MM.1S (cell line): ENCODE measurements at regions not wholly inside any gene's neighbourhood (a gene's known extent, or its start where the extent isn't known, plus 50 kb on each side); places are given as distances from the start of the nearest gene placed in this dataset.
"Not testable (repeated sequence)": the region's sequence is repeated elsewhere in the genome, so short reads cannot be mapped to it uniquely, and the experiment has no call there.

Experiments
- DNase-seq: peaks from one replicate; pipeline ENCODE4 v3.0.0-alpha.2; 2015
- H2AFZ ChIP-seq: fragments of 300-600 bp; sonication (generic); 2 replicates; pipeline ENCODE4 v1.6.0; 2016; ENCODE audit warnings: antibody characterized with exemption, low read length
- H3F3A ChIP-seq: fragments of 300-600 bp; sonication (generic); 2 replicates; pipeline ENCODE4 v1.6.1; 2016; ENCODE audit warnings: mild to moderate bottlenecking, antibody characterized with exemption, low read length, moderate library complexity, mixed read lengths; ENCODE audit not compliant: insufficient read depth
- H3K27ac ChIP-seq: fragments of 300-600 bp; sonication (generic); 2 replicates; pipeline ENCODE4 v1.5.1; 2016; ENCODE audit warnings: mild to moderate bottlenecking, low read length
- H3K27me3 ChIP-seq: fragments of 300-600 bp; sonication (generic); replicated peaks from 2 replicates; pipeline ENCODE4 v1.6.0; 2016; ENCODE audit warnings: low read length; ENCODE audit not compliant: insufficient read depth
- H3K36me3 ChIP-seq: fragments of 300-600 bp; sonication (generic); replicated peaks from 2 replicates; pipeline ENCODE4 v1.6.1; 2016; ENCODE audit warnings: mild to moderate bottlenecking, low read length, mixed read lengths; ENCODE audit not compliant: insufficient read depth
- H3K4me1 ChIP-seq: fragments of 300-600 bp; sonication (generic); 2 replicates; pipeline ENCODE4 v1.6.1; 2016; ENCODE audit warnings: low read length, mixed read lengths
- H3K4me2 ChIP-seq: fragments of 300-600 bp; sonication (generic); 2 replicates; pipeline ENCODE4 v1.6.0; 2016; ENCODE audit warnings: low read depth, low read length
- H3K4me3 ChIP-seq: fragments of 300-600 bp; sonication (generic); 2 replicates; pipeline ENCODE4 v1.5.1; 2016; ENCODE audit warnings: low read length, mixed read lengths
- H3K79me2 ChIP-seq: fragments of 300-600 bp; sonication (generic); 2 replicates; pipeline ENCODE4 v1.6.1; 2016; ENCODE audit warnings: mixed run types, low read length, mixed read lengths
- H3K9ac ChIP-seq: fragments of 300-600 bp; sonication (generic); 2 replicates; pipeline ENCODE4 v1.6.1; 2016; ENCODE audit warnings: low read length, mixed read lengths
- H3K9me2 ChIP-seq: fragments of 300-600 bp; sonication (generic); replicated peaks from 2 replicates; pipeline ENCODE4 v1.6.1; 2016; ENCODE audit warnings: mild to moderate bottlenecking, low read length, mixed read lengths; ENCODE audit not compliant: insufficient read depth
- H3K9me3 ChIP-seq: fragments of 300-600 bp; sonication (generic); replicated peaks from 2 replicates; pipeline ENCODE4 v1.6.1; 2016; ENCODE audit warnings: mild to moderate bottlenecking, low read length, mixed read lengths; ENCODE audit not compliant: insufficient read depth
- H4K20me1 ChIP-seq: fragments of 300-600 bp; sonication (generic); 2 replicates; pipeline ENCODE4 v1.6.1; 2016; ENCODE audit warnings: mild to moderate bottlenecking, low read length, moderate library complexity, mixed read lengths; ENCODE audit not compliant: insufficient read depth
- CTCF ChIP-seq: fragments of 300-600 bp; sonication (generic); IDR thresholded peaks from 2 replicates; pipeline ENCODE4 v1.5.1; 2016; ENCODE audit warnings: antibody characterized with exemption, low read length, mixed read lengths
- EZH2 ChIP-seq: fragments of 300-600 bp; sonication (generic); optimal IDR thresholded peaks from 2 replicates; pipeline ENCODE3; 2017; ENCODE audit warnings: low read depth, mild to moderate bottlenecking, antibody characterized with exemption, low read length, mixed read lengths
- EZH2phosphoT487 ChIP-seq: fragments of 300-600 bp; sonication (generic); IDR thresholded peaks from 2 replicates; pipeline ENCODE4 v1.6.1; 2018; ENCODE audit warnings: antibody characterized with exemption, low read length

GRCh38 chr2:208999911-209000310, 423.9 kb upstream of the MAP2 start:
- H3K4me2 ChIP-seq, result no peak overlapping the region
- no peaks in the 10 kb centered on the region for H3K4me1 ChIP-seq
- no peaks in the 10 kb centered on the region for H3K9me2 ChIP-seq
- H3K36me3 ChIP-seq, result no peaks in the 10 kb centered on the region
- TF ChIP-seq EZH2 (no peak), EZH2phosphoT487 (no peak), CTCF (no peak)
- H3K9ac ChIP-seq, result no peak overlapping the region
- no peaks in the 10 kb centered on the region for H3K9me3 ChIP-seq
- no peaks in the 10 kb centered on the region for H3K27me3 ChIP-seq
- no peak overlapping the region for H3K27ac ChIP-seq
- H3F3A ChIP-seq, result no peaks in the 10 kb centered on the region
- no peak overlapping the region for H2AFZ ChIP-seq
- no peaks in the 10 kb centered on the region for H4K20me1 ChIP-seq
- H3K4me3 ChIP-seq, result no peak overlapping the region
- DNase-seq, result no peak
- H3K79me2 ChIP-seq, result no peaks in the 10 kb centered on the region

- no peaks in the 10 kb centered on the region for H3K4me1 ChIP-seq
- TF ChIP-seq EZH2, result no peak
- no peak for TF ChIP-seq EZH2phosphoT487
- H3K27ac ChIP-seq, result no peak overlapping the region
- no peaks in the 10 kb centered on the region for H3K27me3 ChIP-seq
- no peaks in the 10 kb centered on the region for H3K36me3 ChIP-seq
- no peak overlapping the region for H3K9ac ChIP-seq
- no peak for DNase-seq
- no peaks in the 10 kb centered on the region for H4K20me1 ChIP-seq
- no peak overlapping the region for H3K4me3 ChIP-seq
- no peaks in the 10 kb centered on the region for H3K9me3 ChIP-seq
- H3K9me2 ChIP-seq, result no peaks in the 10 kb centered on the region
- no peaks in the 10 kb centered on the region for H3F3A ChIP-seq
- H3K4me2 ChIP-seq, result no peak overlapping the region
- H2AFZ ChIP-seq, result no peak overlapping the region
- H3K79me2 ChIP-seq, result no peaks in the 10 kb centered on the region
Measured at GRCh38 chr2:209002054-209002453, 421.8 kb upstream of the MAP2 start.

- no peak for DNase-seq
- Histone ChIP-seq H3K79me2 (no peaks in the 10 kb centered on the region), H3K9me3 (no peaks in the 10 kb centered on the region), H2AFZ (no peak overlapping the region), H3K9ac (no peak overlapping the region), H4K20me1 (no peaks in the 10 kb centered on the region), H3K4me2 (no peak overlapping the region), H3K36me3 (no peaks in the 10 kb centered on the region), H3K4me3 (no peak overlapping the region), H3K9me2 (no peaks in the 10 kb centered on the region), H3K27me3 (no peaks in the 10 kb centered on the region), H3F3A (no peaks in the 10 kb centered on the region), H3K4me1 (no peaks in the 10 kb centered on the region; the same call in 1 of the 2 replicates), H3K27ac (no peak overlapping the region)
- TF ChIP-seq CTCF, result no peak
- no peak for TF ChIP-seq EZH2phosphoT487
- TF ChIP-seq EZH2, result no peak
Measured at GRCh38 chr2:209005371-209005770, 418.5 kb upstream of the MAP2 start.

GRCh38 chr2:209008636-209009287, 415.1 kb upstream of the MAP2 start:
- no peak for DNase-seq
- TF ChIP-seq CTCF, result no peak
- TF ChIP-seq EZH2, result no peak
- no peak for TF ChIP-seq EZH2phosphoT487
- H2AFZ ChIP-seq, result no peak overlapping the region

GRCh38 chr2:209018633-209019032, 405.2 kb upstream of the MAP2 start:
- not testable (repeated sequence) for H3K4me1 ChIP-seq, H3K4me3 ChIP-seq, H3K9me3 ChIP-seq, H3K36me3 ChIP-seq, H3K27ac ChIP-seq, H3K79me2 ChIP-seq, H2AFZ ChIP-seq, H4K20me1 ChIP-seq, H3K9me2 ChIP-seq, DNase-seq, H3K4me2 ChIP-seq, H3K27me3 ChIP-seq, H3F3A ChIP-seq, H3K9ac ChIP-seq

More at GRCh38 chr2:209008636-209009287, 415.1 kb upstream of the MAP2 start:
- Histone ChIP-seq H3K4me2 (no peak overlapping the region), H3K27me3 (no peaks in the 10 kb centered on the region), H3K4me1 (no peaks in the 10 kb centered on the region; the same call in 1 of the 2 replicates), H4K20me1 (no peaks in the 10 kb centered on the region), H3K9me2 (no peaks in the 10 kb centered on the region), H3K27ac (no peak overlapping the region), H3K79me2 (no peaks in the 10 kb centered on the region), H3K36me3 (no peaks in the 10 kb centered on the region), H3K4me3 (no peak overlapping the region), H3K9ac (no peak overlapping the region), H3K9me3 (no peaks in the 10 kb centered on the region), H3F3A (no peaks in the 10 kb centered on the region)
